ENCODE measurements at regions not wholly inside any gene's neighbourhood (a gene's known extent, or its start where the extent isn't known, plus 50 kb on each side); places are given as distances from the start of the nearest gene placed in this dataset.
"Not testable (repeated sequence)": the region's sequence is repeated elsewhere in the genome, so short reads cannot be mapped to it uniquely, and the experiment has no call there.

- no peak for DNase-seq (ENCODE audit: low read depth, low spot score)
These were observed 1787.3 kb downstream of the SLITRK5 start for GRCh38 chr13:89458456-89458855.

DNA sequence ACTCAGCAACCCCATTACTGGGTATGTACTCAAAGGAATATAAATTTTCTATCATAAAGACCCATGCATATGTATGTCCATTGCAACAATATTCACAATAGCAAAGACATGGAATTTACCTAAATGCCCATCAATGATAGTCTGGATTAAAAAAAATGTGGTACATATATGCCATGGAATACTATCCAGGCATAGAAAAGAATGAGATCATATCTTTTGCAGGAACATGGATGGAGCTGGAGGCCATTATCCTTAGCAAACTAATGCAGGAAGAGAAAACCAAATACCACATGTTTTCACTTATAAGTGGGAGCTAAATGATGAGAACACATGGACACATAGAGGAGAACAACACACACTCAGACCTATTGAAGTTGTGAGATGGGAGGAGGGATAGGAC is 1789.7 kb downstream of the SLITRK5 start:
- DNase-seq (ENCODE audit: low read depth, low spot score), result not testable (repeated sequence)

DNA sequence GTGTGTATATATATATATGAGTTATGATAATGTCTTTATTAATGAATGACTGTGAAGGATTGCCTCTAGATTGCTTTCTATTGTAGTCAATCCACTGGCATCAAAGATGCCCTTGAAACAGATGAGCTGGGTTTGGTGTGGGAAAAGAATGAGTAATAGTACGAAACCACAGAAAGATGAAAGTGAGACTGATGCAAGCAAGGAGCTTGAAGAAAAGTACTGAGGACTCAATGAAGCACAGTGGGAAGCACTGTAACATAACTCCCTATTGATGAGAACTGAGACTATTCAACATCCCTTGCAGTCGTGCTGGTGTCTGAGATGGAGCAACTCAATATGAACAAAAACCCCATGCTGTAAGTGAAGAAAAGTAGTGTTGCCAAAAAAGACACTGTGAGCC is 1794.2 kb downstream of the SLITRK5 start:
- DNase-seq (ENCODE audit: low read depth, low spot score), result no peak

DNA sequence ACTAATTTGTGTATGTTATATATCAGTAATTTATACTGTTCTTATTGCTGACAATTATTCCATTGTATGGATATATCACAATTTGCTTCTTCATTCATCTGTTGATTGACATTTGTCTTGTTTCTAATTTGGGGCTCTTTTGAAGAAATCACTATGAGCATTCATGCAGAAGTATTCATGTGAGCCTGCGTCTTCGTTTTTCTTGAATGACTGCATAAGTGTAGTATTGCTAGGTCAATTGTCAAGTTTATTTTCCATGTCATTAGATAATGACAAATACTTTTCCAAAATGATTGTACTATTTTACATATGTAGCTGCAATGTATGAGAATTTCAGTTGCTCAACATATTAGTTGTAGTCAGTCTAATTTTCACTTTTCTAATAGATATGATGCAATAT is 1796.9 kb downstream of the SLITRK5 start:
- DNase-seq (ENCODE audit: low read depth, low spot score), result no peak

DNA sequence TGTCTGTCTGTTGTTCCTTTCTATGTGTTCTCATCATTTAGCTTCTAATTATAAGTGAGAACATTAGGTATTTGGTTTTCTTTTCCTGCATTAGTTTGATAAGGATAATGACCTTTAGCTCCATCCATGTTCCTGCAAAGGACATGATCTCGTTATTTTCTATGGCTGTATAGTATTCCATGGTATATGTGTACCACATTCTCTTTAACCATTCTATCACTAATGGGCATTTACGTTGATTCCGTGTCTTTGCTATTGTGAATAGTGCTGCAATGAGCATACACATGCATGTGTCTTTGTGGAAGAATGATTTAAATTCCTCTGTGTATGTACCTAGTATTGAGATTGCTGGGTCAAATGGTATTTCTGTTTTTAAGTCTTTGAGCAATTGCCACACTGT is 1799.7 kb downstream of the SLITRK5 start:
- no peak for DNase-seq (ENCODE audit: low read depth, low spot score)

DNA sequence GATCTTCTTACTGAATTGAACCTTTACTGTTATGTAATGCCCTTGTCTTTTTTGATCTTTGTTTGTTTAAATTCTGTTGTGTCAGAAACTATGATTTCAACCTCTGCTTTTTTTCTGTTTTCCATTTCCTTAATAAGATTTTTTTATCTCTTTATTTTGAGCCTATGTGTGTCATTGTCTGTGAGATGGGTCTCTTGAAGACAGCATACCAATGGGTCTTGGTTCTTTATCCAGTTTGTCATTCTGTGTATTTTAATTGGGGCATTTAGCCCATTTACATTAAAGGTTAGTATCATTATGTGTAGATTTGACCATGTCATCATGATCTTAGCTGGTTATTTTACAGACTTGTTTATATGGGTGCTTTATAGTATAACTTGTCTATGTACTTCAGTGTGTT is 1803.3 kb downstream of the SLITRK5 start:
- no peak for DNase-seq (ENCODE audit: low read depth, low spot score)

DNA sequence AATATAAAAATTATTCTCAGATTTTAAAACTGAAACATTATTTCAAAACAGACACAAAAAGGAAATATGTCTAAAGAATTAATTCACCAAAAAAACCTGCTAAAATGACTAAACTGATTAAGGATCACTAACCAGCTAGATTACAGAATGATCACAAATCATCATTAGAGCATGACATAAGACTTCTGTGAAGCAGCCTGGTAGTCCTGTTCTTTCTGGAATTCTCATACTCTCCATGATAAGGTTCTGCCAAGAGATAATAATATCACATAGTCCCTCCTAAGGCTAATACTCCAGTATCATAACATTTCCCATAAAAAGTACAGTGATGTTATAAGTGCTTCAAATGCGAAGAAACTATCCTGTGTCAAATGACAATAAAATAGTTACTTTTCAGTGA is 1814.9 kb downstream of the SLITRK5 start:
- no peak for DNase-seq (ENCODE audit: low read depth, low spot score)

DNA sequence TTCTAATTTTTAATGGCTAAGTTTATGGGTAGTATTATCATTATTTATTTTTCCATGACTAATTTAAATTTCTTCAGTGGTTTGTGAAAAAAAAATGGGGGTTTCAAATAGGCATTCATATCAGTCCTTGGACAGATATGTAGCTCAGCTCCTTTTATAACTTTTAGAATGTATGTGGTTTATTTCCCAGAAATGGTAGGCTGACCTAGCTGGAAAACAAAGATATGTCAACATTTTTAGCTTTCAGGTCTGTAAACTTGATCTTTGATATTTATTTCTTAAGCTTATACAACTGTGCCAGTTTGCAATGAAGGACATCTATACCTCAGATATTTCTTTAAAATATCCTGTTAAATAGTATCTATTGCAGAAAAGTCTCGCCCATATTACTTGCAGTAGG is 1815.5 kb downstream of the SLITRK5 start:
- DNase-seq (ENCODE audit: low read depth, low spot score), result no peak

GRCh38 chr13:89490661-89491060 is 1819.5 kb downstream of the SLITRK5 start:
- DNase-seq (ENCODE audit: low read depth, low spot score), result no peak

DNA sequence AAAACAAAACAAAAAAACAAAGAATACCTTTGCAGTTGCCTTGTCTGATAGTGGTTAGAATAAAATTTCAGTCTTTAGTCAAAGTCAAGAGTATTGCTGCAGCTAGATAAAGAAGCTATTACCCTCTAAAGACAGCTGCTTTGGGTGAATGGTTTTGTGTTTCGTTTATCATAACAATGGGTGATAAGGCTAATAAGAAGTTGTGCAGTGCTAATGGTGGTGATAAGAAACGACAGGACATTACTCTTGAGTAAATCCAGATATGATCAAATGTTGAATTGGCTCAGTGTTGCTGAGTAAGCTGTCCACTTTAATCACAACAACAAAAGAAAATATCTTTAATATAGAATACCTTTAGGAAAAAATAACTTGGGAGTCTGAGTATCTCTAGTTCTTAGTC is 1825.3 kb downstream of the SLITRK5 start:
- DNase-seq (ENCODE audit: low read depth, low spot score), result no peak

DNA sequence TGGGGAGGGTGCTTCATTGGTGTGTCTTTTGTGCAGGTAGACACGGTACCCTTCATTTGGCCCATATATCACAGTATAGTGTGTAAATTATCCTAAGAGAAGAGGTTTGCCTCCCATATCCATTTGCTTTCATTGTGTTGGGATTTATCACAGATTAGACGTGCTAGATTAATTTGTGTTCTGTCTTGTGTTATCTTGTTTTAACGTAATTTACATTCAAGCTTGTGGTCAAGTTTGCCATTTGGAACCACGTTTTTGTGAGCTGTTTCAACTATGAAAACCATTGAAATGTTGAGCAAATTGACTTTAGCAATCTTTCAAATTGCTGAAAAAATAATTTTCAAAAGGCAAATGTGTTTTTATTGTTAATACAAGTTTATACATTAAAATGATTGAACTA is 1826.5 kb downstream of the SLITRK5 start:
- DNase-seq (ENCODE audit: low read depth, low spot score), result no peak

- no peak for DNase-seq (ENCODE audit: low read depth, low spot score)
These were observed 1831.1 kb downstream of the SLITRK5 start for GRCh38 chr13:89502286-89502685.

DNA sequence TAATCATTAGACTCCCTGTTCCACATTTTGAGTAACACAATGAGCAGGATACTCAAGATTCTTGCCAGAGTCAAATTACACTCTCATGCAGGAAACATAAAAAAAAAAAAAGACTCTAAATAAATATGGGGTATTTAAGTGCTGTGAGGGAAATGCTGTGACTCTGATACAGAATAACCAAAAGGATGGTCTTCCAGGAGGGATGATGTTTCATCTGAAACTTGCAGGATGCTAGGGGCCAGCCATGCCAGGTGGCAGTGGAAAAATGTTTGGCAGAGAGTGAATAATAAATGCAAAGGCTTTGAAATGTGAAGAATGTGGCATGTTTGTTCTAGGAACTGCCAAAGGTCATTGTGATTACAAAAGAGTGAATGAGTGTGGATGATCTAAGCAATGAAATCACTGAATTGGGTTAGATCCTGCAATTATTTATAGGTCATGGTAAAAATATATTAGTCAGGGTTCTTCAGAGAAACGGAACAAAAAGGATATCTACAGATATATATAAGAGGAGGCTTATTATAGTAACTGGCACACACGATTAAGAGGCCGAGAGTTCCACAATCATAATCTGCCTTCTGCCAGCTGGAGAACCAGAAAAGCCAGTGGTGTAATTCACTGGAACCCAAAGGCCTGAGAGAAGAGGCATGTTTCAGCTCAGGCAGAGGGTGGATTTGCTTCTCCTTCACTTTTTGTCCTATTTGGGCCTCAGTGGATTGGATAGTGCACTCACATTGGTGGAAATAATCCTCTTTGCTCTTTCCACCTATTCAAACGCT is 1832.8 kb upstream of the MIR17HG start:
- DNase-seq (ENCODE audit: low read depth, low spot score), result no peak

DNA sequence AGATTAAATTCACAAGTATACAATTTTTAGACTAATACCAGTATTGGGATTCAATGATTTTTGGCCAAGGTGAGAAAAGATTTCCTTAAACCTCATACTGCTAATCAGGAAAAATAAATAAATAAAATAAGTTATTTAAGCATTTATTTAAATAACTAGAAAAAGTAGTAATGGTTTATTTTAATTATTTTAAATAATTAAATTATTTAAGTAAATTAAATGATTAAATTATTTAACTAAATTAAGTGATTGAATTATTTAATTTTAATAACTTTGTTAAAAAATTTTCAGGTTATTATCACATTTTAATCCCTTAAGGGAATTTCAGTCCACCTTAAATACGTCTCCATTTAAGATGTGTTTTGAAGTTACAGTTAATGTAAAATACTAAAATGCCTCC is 1831.5 kb upstream of the MIR17HG start:
- no peak for DNase-seq (ENCODE audit: low read depth, low spot score)

DNA sequence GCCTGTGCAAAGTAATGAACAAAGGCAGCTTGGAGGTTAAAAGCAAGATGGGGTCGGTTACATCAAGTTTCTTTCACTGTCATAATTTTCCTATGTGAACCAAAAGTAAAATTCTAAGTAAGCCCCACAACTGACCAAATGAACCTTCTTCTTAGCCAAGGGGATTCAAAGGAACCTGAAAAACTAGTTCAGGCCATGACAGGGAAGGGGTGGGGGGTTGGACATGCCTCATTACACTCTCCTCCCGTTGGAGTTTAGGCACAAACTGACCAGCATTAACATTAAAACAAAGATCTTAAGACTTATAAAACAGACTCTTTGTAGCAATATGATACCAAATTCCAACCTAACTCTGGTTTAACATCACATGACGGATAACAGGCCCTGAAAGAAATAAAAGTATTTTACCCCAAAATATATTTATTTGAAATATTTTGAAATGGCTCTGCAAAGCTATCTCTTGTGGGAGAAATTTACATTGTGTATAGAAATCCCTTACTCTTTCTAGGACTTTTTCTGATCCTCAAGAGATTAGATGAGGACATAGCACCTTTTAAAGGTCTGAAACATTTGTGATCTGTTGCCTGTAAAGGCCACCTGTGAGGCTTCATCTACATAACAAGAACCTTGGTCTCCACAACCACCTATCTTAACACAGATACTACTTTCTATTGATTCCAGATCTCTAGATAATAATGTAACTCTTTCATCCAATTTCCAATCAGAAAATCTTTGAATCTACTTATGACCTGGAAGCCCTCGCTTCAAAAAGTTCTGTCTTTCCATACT is 1829.0 kb upstream of the MIR17HG start:
- DNase-seq (ENCODE audit: low read depth, low spot score), result no peak

DNA sequence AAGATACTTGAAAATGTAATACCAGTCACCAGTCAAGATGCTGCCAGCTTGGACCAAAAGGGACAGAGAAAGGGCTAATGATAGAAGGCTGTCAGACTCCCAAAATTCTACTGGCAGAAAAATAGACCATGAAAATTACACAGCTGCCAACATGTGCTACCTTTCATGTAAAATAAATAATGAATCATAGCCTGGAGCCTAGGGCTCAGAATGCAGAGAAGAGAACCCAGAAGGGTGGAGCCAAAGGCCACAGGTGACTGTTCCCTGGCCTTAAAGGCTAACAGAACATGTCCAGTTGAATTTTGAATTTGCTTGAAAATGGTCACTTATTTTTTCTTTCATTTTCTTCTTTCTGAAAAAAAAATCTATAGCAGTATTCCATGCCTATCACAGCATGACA is 1827.0 kb upstream of the MIR17HG start:
- no peak for DNase-seq (ENCODE audit: low read depth, low spot score)

GRCh38 chr13:89521672-89522071 is 1825.8 kb upstream of the MIR17HG start:
- not testable (repeated sequence) for DNase-seq (ENCODE audit: low read depth, low spot score)

DNA sequence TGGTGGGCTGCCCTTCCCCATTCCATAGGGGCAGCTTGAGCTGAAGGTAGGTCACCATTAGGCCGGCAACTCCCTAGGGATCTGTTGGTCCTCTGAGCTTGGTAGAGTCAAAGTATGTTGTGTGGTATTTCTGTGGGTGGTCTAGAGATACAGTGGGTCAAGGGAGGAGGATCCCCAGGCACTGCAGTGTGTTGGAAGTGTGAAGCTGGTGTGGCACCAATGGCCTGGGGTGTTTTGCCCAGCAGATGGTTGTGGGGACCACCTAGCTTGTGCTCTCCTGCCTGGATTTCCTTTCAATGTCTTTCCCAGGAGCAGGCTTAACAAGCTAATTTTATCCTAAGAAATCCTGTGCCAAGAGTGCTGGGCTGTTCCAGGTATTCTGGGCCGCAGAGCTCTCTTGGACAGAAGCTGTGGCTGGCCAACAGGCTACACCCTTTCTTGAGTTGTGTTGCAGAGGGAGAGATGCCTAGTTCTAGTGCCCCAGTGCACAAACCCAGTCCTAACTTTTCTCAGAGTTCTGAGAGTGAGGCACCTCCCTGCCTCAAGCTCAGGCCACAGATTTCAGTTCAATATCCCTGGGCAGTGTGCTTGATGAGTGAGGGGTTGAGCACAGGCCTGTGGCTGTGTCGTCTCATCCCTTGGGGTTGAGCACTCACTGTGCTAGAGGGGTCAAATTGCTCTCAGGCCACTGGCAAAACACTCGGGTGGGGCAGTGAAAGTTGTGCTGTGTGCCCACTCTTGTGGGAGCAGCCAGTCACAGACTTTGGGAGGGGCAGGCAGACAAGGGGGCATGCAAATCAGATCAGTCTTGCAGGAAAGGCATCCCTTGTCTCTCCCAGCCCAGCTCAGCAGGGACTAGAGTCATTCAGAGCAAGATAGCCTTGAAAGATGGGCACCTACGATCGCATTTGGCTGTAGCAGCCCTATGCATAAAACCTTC is 1806.1 kb upstream of the MIR17HG start:
- DNase-seq (ENCODE audit: low read depth, low spot score), result no peak

GRCh38 chr13:89550938-89551337 is 1796.5 kb upstream of the MIR17HG start:
- no peak for DNase-seq (ENCODE audit: low read depth, low spot score)

GRCh38 chr13:89554801-89555200 is 1792.7 kb upstream of the MIR17HG start:
- no peak for DNase-seq (ENCODE audit: low read depth, low spot score)

DNA sequence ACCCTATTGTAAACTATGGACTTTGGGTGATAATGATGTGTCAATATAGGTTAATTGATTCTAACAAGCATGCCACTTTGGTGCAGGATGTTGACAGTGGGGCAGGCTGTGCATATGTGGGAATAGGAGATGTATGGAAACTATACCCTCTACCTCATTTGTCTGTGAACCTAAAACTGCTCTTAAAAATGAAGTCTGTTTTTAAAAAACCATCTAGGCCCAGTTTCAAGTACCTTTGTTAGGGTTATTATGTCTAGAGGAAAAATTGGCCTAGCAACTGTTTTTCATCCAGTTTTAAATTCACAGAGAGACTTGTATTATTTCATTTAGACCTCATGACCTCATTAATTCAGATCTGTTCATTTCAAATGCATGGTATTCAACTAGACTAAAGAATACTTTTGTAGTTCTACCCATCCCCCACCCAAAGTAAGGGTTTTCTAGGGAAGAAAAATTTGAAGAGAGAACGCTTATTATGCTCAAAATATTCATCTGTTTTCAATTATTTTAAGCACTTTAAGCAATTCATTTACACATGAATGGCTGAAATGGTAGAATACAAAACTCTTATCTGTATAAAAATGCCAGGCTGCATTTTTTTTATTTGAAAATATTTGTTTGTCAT is 1781.9 kb upstream of the MIR17HG start:
- no peak for DNase-seq (ENCODE audit: low read depth, low spot score)

- DNase-seq (ENCODE audit: low read depth, low spot score), result no peak
These were observed 1780.5 kb upstream of the MIR17HG start for GRCh38 chr13:89567025-89567424.

Data from activated naive CD8-positive, alpha-beta T cell treated with anti-CD3 and anti-CD28 coated beads, Interleukin-2, amount 50 U/mL, for 16 hours (primary cell).